NCI-H146 treated with DMSO at 0.1 percent for 48 hours (cell line): ENCODE measurements at regions not wholly inside any gene's neighbourhood (a gene's known extent, or its start where the extent isn't known, plus 50 kb on each side); places are given as distances from the start of the nearest gene placed in this dataset.
"Not testable (repeated sequence)": the region's sequence is repeated elsewhere in the genome, so short reads cannot be mapped to it uniquely, and the experiment has no call there.

Source experiments
- DNase-seq: peaks from one replicate; lab custom pipeline; 2025; ENCODE audit not compliant: unreplicated experiment; lab: John Stamatoyannopoulos, UW

- no peak for DNase-seq
Observed at GRCh38 chr10:85105614-85106255, 777.3 kb downstream of the CCSER2 start.

GRCh38 chr10:85111271-85111670 lies 782.9 kb downstream of the CCSER2 start:
- no peak for DNase-seq

GRCh38 chr10:85124603-85125051 lies 796.2 kb downstream of the CCSER2 start:
- no peak for DNase-seq

GRCh38 chr10:85137253-85137652 lies 808.9 kb downstream of the CCSER2 start:
- no peak for DNase-seq

- DNase-seq, result no peak
Observed at GRCh38 chr10:85138046-85138445, 809.7 kb downstream of the CCSER2 start.

GRCh38 chr10:85139124-85139523 lies 810.7 kb downstream of the CCSER2 start:
- DNase-seq, result no peak

- DNase-seq, result not testable (repeated sequence)
Observed at GRCh38 chr10:85141520-85141919, 813.1 kb downstream of the CCSER2 start.

GRCh38 chr10:85145966-85146365 lies 817.6 kb downstream of the CCSER2 start:
- no peak for DNase-seq

GRCh38 chr10:85147346-85148250 lies 819.2 kb downstream of the CCSER2 start:
- DNase-seq, result no peak

- no peak for DNase-seq
Observed at GRCh38 chr10:85148693-85149640, 820.6 kb downstream of the CCSER2 start.

- DNase-seq, result no peak
Observed at GRCh38 chr10:85149766-85150165, 821.4 kb downstream of the CCSER2 start.

GRCh38 chr10:85151506-85151905 lies 823.1 kb downstream of the CCSER2 start:
- DNase-seq, result no peak

- no peak for DNase-seq
Observed at GRCh38 chr10:85152496-85152895, 824.1 kb downstream of the CCSER2 start.

GRCh38 chr10:85152911-85153310 lies 824.5 kb downstream of the CCSER2 start:
- DNase-seq, result no peak

GRCh38 chr10:85157206-85157605 lies 828.8 kb downstream of the CCSER2 start:
- no peak for DNase-seq

- DNase-seq, result peak; percentile 9
Observed at GRCh38 chr10:85168243-85168642, 839.9 kb downstream of the CCSER2 start.

- DNase-seq, result no peak
Observed at GRCh38 chr10:85170026-85170425, 841.6 kb downstream of the CCSER2 start.

GRCh38 chr10:85175635-85176034 lies 847.2 kb downstream of the CCSER2 start:
- DNase-seq, result no peak

- no peak for DNase-seq
Observed at GRCh38 chr10:85177767-85178166, 849.4 kb downstream of the CCSER2 start.

- no peak for DNase-seq
Observed at GRCh38 chr10:85187047-85187446, 858.7 kb downstream of the CCSER2 start.
